ENCODE measurements at regions not wholly inside any gene's neighbourhood (a gene's known extent, or its start where the extent isn't known, plus 50 kb on each side); places are given as distances from the start of the nearest gene placed in this dataset.

DNA sequence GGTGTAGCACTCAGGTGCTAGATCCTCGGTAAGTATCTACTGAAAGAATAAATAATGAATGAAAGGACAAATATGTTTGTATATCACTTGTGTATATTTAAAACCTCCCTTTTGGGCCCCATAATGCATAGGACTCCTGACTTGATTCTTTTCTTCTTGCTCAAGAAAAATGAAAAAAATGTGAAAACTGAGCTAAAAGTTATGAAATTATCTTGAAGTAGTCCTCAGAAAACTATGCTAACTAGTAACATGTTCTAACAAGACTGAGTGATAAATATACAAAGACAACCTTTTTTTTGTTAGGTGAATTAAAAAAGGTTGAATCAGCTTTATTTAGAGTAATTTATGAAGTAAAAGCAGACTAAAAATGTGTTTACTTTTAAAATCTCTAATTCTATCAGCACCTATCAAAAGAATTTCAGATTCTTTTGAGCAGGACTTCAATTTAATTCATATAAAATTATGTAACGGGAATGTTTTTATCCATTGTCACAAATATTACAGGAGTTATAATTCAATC lies 247.8 kb upstream of the JAG1 start:
- DNase-seq (ENCODE audit: extremely low spot score), result no peak
- Histone ChIP-seq H3K4me1 (no peaks in the 10 kb centered on the region), H3K36me3 (no peaks in the 10 kb centered on the region), H3K9me3 (no peaks in the 10 kb centered on the region), H3K27me3 (no peaks in the 10 kb centered on the region), H3K4me3 (no peak overlapping the region), H3K27ac (replicated peaks in 1 of 4) (no peak overlapping the region)
- intact Hi-C loops (cut with DNase I), result no loop called here
- TF ChIP-seq EP300 (IDR thresholded peaks at IDR 0.05) (no peak), POLR2AphosphoS5 (IDR thresholded peaks at IDR 0.05) (no peak), POLR2A (IDR thresholded peaks at IDR 0.05; ENCODE audit: low read depth) (no peak)
- TF ChIP-seq, protein P1, sequence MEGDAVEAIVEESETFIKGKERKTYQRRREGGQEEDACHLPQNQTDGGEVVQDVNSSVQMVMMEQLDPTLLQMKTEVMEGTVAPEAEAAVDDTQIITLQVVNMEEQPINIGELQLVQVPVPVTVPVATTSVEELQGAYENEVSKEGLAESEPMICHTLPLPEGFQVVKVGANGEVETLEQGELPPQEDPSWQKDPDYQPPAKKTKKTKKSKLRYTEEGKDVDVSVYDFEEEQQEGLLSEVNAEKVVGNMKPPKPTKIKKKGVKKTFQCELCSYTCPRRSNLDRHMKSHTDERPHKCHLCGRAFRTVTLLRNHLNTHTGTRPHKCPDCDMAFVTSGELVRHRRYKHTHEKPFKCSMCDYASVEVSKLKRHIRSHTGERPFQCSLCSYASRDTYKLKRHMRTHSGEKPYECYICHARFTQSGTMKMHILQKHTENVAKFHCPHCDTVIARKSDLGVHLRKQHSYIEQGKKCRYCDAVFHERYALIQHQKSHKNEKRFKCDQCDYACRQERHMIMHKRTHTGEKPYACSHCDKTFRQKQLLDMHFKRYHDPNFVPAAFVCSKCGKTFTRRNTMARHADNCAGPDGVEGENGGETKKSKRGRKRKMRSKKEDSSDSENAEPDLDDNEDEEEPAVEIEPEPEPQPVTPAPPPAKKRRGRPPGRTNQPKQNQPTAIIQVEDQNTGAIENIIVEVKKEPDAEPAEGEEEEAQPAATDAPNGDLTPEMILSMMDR (IDR thresholded peaks at IDR 0.05), result no peak
- WGBS, result 89% methylated on average over 2 of the region's 2 CpGs

DNA sequence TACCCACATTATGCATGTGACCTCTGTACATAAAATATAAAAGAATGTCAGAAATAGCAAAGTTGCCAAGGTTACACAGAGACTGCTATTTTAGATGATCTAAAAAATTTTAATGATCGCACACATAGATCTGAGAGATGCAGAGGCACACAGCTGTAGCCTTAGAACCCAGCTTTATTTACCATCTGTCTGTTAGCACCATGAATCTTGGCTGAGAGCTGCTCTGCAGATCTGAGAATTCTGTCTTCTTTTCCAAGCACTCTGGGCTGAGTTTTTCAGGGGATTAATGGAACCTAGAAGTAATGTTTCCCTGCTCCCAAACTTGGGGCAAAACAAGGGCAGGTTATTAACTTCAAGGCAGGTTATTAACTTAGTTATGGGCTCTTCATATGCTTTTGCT lies 248.7 kb upstream of the JAG1 start:
- WGBS, result 33% methylated on average over 1 of the region's 1 CpG
- H3K27me3 ChIP-seq, result no peaks in the 10 kb centered on the region
- intact Hi-C loops (cut with DNase I), result no loop called here
- no peaks in the 10 kb centered on the region for H3K9me3 ChIP-seq
- H3K4me3 ChIP-seq, result no peak overlapping the region
- no peaks in the 10 kb centered on the region for H3K36me3 ChIP-seq
- no peak for DNase-seq (ENCODE audit: extremely low spot score)
- TF ChIP-seq, protein P1 (IDR thresholded peaks at IDR 0.05), result no peak
- TF ChIP-seq EP300 (IDR thresholded peaks at IDR 0.05) (no peak), POLR2A (IDR thresholded peaks at IDR 0.05; ENCODE audit: low read depth) (no peak), POLR2AphosphoS5 (IDR thresholded peaks at IDR 0.05) (no peak)
- H3K27ac ChIP-seq (replicated peaks in 1 of 4), result no peak overlapping the region
- H3K4me1 ChIP-seq, result no peaks in the 10 kb centered on the region

DNA sequence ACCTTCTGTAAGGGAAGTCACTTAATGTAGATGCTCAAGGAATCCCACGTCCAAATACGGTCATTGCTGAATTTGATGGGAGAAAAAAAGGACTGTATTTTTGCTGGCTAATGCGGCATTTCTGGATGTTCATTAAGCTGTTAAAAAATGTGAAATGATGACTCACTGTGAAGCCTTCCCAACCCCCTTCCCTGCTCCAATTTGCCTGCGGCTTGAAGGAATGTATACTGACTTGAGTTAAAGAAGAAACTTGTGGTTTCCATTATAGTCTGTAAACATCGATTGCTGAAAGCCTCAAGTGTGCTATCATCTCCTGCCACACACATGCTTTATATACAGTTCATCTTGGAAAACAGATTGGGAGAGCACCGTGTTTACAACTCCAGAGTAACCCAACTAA lies 249.1 kb upstream of the JAG1 start:
- no peaks in the 10 kb centered on the region for H3K4me1 ChIP-seq
- no peak overlapping the region for H3K27ac ChIP-seq (replicated peaks in 1 of 4)
- H3K36me3 ChIP-seq, result no peaks in the 10 kb centered on the region
- H3K9me3 ChIP-seq, result no peaks in the 10 kb centered on the region
- intact Hi-C loops (cut with DNase I), result no loop called here
- H3K27me3 ChIP-seq, result no peaks in the 10 kb centered on the region
- WGBS, result 64% methylated on average over 6 of the region's 6 CpGs
- no peak for DNase-seq (ENCODE audit: extremely low spot score)
- TF ChIP-seq POLR2A (IDR thresholded peaks at IDR 0.05; ENCODE audit: low read depth), result no peak
- TF ChIP-seq, protein P1 (IDR thresholded peaks at IDR 0.05), result no peak
- TF ChIP-seq EP300 (IDR thresholded peaks at IDR 0.05), result no peak
- TF ChIP-seq POLR2AphosphoS5 (IDR thresholded peaks at IDR 0.05), result no peak
- H3K4me3 ChIP-seq, result no peak overlapping the region

DNA sequence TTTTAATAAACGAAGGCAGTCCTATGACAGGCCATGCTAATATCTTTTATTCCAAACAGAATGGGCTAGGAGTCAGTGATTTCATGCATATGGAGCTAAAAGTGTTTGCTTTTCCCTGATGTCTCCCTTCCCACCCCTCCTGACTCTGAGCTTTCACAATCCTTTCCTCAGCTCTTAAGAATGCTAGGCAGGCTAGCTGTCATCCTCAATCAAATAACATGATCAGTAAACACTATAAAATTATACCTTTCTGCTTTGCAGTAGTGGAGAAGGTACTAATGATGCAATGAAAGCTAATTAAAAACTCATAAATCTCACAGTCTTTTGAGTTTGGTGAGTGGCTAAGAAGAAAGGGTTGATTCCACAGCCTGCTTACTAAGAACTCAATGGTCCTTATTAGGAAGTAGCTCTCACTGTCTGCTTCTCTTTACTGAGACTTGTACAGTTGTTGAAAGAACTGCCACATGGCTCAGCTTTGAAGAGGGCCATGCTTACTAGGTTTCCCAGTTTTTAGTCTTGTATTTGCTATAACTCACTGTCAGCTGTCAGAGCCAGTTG lies 250.9 kb upstream of the JAG1 start:
- Histone ChIP-seq H3K27me3 (no peaks in the 10 kb centered on the region), H3K4me3 (no peak overlapping the region), H3K9me3 (no peaks in the 10 kb centered on the region), H3K4me1 (peaks cover 0 to 6% (median 5%) of the 10 kb centered on the region in 4 donors), H3K27ac (replicated peaks in 1 of 4) (peak overlapping the region in 1 of 4 donors; percentile 12), H3K36me3 (no peaks in the 10 kb centered on the region)
- TF ChIP-seq, protein P1 (IDR thresholded peaks at IDR 0.05), result no peak
- TF ChIP-seq POLR2AphosphoS5 (IDR thresholded peaks at IDR 0.05), result no peak
- no peak for DNase-seq (ENCODE audit: extremely low spot score)
- intact Hi-C loops (cut with DNase I), result no loop called here
- 52% methylated on average over 1 of the region's 1 CpG for WGBS

DNA sequence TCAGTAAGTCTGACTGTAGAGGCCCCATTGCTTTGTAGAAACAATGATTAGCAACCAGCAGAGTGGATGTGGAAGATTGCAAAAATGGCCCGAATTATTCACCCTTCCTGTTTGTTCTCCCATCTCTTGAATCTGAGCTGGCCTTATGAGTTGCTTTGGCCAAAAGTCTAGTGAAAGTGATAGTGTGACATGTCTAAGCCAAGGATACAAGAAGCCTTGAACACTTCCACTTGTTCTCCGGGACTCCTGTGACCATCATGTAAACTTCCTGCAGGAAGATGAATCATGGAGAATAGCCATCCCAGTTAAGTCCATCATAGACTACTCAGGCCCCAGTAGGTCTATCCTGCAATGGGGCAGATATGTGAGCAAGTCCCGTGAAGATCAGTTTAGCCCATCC lies 252.0 kb upstream of the JAG1 start:
- TF ChIP-seq EP300 (IDR thresholded peaks at IDR 0.05), result no peak
- TF ChIP-seq POLR2A (IDR thresholded peaks at IDR 0.05; ENCODE audit: low read depth), result no peak
- TF ChIP-seq, protein P1 (IDR thresholded peaks at IDR 0.05), result no peak
- no peak for TF ChIP-seq POLR2AphosphoS5 (IDR thresholded peaks at IDR 0.05)
- no peak for DNase-seq (ENCODE audit: extremely low spot score)
- Histone ChIP-seq H3K9me3 (no peaks in the 10 kb centered on the region), H3K4me3 (no peak overlapping the region), H3K27me3 (no peaks in the 10 kb centered on the region), H3K36me3 (no peaks in the 10 kb centered on the region), H3K4me1 (peaks cover 0 to 6% (median 5%) of the 10 kb centered on the region in 4 donors), H3K27ac (replicated peaks in 1 of 4) (no peak overlapping the region)
- intact Hi-C loops (cut with DNase I), result no loop called here
- 61% methylated on average over 3 of the region's 3 CpGs for WGBS
